HG02885 (cell line): ENCODE measurements at regions not wholly inside any gene's neighbourhood (a gene's known extent, or its start where the extent isn't known, plus 50 kb on each side); places are given as distances from the start of the nearest gene placed in this dataset.
"Not testable (repeated sequence)": the region's sequence is repeated elsewhere in the genome, so short reads cannot be mapped to it uniquely, and the experiment has no call there.

Experiments used
- ATAC-seq: cut with Tn5 transposase; IDR thresholded peaks from one replicate; pipeline ENCODE4 v1.9.1; 2021; ENCODE audit warnings: mild to moderate bottlenecking; ENCODE audit not compliant: unreplicated experiment, poor library complexity

DNA sequence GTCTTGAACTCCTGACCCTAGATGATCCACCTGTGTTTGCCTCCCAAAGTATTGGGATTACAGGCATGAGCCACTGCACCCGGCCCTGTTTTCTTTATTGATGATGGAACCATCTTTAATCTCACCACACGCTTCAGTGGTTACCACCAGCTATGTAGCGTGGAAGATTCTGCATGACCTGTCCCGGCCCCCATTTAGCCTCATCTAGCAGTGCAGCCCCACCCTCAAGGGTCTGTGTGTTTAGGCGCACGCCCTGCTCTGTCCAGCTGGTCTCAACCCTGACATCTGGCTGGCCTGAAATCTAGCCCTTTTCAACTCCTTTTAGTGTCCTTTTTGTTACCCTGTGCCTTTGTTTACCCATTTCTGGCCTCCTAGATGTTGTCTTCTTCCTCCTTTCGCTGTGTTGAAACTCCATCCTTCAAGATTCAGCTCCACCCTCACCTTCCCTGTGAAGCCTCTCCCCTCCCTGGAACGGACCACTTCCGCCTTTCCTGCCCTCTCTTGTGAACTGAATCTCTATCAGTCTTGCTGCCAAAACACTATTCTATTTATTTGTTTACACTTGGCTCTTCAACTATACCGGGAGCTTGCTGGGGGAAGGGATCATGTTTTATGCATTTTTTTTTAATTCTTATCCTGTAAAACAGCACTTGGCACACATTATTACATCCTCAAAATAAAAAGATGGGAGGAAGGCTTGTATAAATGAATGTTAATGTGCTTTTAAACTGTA is 101.0 kb upstream of the MTHFD1L start:
- ATAC-seq = no peak

DNA sequence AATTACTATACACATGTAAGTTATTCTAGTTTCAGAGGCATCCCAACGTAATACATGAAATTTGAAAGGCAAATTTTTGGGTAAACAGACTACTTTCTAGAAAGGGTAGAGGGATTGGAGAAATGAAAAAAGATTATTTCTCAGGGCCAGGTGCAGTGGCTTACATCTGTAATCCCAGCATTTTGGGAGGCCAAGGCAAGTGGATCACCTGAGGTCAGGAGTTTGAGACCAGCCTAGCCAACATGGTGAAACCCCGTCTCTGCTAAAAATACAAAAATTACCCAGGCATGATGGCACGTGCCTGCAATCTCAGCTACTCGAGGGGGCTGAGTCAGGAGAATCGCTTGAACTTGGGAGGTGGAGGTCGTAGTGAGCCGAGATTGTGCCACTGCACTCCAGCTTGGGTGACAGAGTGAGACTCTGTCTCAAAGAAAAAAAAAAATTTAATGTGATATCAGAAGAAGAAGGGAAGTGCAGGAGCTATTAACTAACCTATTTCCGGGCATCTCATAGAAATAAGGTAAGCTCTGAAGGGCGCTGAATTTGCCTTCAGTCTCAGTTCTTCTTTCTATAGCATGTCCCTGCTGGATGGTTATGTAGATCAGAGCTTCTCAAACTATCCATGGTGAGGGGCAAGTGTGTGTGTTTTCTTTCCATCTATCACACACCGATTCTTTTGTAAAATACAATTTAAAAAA is 100.3 kb upstream of the MTHFD1L start:
- peak; percentile 91 for ATAC-seq

DNA sequence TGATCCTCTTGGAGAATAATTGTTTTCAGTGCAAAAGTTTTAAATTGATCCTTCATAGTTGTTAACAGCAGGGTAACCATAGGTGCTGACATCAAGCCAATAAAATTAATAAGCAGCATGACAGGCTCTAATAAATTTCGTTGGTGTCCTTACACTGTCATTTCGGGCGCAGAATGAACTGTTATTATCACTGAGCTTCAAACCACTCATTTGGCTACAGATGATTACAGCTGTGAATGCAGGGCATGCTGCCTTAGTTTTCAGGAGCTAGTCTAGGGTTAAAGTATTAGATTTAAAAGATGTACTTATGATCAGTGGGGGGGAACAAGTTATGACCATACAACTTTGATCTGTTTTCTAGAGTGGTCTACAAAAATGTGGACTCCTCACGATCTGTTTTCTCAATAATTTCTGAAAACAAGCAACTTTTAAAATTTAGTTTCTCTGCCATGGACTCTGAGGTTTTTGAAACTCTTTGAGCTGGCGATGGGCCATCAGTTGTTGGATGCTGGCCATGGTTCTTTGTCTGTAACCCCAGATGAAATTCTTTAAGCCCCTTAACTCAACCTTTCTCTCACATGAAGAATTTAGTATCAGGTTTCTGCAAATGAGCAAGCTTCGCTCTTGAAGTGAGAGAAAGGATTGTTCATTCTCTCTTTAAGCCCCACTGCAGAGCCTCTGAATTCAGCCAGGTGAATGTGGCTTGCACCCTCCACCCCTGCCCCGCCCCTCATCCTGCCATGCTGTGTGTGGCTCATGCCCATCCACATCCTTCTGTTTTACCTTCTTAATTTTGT is 99.1 kb upstream of the MTHFD1L start:
- no peak for ATAC-seq

DNA sequence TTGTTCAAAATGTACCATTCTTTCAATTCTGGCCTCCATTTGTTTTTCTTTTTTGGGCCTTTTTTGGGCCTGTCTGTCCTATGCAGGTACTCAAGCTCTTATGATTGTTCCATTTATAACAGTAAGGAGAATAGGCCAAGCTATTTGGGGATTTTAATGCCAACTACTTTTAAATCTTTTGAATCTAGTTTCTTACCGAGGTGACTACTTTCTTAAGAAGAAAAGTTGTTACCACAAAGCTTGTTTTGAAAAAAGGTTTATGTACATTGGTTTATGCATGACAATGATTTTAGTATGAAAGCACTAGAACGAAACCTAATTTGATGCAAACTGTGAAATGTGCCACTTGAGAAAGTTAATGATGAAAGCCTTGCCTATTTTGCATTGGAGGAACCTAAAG is 98.3 kb upstream of the MTHFD1L start:
- ATAC-seq = no peak

DNA sequence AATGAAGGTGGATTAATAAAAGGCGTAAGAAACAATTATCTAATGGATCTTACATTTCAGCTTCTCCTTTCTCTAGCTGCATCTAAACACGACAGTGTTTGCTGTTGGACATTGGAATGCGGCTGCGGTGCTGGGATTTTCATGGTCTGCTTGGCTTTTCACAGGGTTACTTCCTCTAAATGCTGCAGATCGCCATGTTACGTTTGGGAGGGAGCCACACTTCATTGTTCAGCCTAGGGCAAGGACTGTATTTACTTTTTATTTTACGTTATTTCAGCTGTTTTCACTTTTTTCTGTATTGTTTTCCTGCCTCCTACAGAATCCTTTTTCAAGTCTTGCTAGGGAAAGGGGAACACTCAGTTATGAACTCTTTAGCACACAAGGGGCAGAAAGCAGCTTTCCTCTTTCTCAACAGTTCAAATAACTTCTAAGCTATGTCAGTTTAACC is 97.9 kb upstream of the MTHFD1L start:
- ATAC-seq = no peak

GRCh38 chr6:150770637-150771036 is 94.9 kb upstream of the MTHFD1L start:
- ATAC-seq = no peak

DNA sequence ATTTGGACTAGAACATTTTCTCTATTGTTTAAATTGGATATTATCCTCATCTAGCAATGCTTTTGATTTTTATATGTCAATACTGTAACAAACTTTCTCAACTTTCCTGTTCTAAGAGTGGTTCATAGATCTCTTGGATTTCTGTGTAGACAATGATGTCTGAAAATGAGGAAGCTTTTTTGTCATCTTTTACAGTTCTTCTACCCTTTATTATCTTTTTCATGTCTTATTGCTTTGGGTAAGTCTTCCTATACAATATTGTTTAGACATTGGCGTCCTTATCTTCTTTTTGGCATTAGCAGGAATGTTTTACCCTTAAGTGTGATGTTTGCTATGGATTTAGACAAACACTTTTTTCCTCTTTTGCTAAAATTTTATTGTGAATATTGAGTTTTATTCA is 91.5 kb upstream of the MTHFD1L start:
- ATAC-seq = no peak

DNA sequence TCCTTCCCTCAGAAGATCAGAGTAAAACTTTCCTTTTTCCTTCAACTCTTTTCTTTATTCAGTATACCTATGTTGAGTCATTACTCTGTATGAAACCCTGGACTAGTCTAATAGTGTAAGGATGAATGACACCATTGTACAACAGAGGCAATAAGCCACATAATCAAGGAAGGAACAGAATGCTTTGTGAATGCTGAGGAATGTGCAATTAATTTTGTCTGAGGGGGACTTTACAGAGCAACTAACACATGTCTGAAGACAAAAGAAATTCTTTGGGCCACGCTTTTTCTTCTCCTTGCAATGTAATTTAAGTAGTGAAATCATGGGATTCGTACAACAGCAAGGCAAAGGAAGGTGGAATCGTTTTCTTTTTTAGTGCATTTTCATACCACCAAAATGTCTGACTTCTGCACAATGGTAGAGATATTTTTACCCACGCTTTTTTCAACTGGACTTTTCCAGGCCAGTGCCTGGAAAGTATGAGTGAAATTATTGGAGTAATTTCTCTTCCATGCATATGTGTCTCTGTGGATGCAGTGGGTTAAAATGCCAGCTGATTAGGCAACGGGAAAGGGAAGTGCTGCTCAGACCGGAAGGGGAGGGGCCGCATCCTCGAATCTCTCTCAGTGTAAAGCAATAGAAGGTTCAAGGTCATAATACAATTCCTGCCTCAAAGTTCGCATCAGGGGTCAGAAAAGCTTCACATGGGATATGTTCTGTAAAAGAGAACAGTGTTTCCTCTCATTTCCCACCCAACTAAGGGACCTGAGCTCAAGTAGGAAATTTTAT is 89.9 kb upstream of the MTHFD1L start:
- ATAC-seq = no peak

DNA sequence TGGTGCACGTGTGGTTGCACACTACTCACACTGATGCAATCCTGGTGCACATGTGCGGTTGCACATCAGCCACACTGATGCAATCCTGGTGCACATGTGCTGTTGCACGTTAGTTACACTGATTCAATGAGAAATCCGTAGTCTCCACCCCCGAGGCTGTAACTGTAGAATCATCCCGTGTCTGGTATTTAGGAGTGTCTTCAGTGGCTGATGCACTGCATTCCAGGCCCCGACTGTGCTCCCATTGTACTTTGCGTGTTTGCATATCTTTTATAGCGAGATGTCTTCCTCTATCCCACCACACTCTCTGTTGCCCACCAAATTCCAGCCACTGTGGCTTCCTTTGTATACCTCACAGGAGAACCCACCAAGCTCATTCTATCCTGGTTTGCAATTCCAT is 87.8 kb upstream of the MTHFD1L start:
- ATAC-seq = no peak

GRCh38 chr6:150783813-150784212 is 81.7 kb upstream of the MTHFD1L start:
- no peak for ATAC-seq

DNA sequence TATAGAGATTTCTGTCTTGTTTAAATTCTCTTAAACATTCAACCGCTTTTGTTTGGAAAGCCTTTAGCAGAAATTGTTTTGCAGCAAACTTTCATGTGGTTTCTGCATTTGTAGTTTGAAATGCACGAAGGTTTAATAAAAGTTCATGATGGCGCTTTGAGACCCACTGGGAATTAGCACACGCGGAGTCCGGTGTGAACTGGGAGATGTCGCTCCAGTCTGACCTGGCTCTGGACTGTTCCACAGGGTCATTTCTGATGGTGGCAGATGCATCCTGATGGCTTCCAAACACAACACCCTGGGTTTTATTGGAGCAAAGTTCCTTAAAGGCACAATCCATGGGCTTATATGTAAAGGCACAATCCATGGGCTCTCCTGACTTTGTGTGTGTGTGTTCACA is 78.1 kb upstream of the MTHFD1L start:
- ATAC-seq = no peak

- ATAC-seq = no peak
These were observed 77.4 kb upstream of the MTHFD1L start for GRCh38 chr6:150788089-150788488.

GRCh38 chr6:150789906-150790305 is 75.6 kb upstream of the MTHFD1L start:
- ATAC-seq = not testable (repeated sequence)

GRCh38 chr6:150791717-150792116 is 73.8 kb upstream of the MTHFD1L start:
- no peak for ATAC-seq

- ATAC-seq = no peak
These were observed 67.6 kb upstream of the MTHFD1L start for GRCh38 chr6:150797949-150798348.

DNA sequence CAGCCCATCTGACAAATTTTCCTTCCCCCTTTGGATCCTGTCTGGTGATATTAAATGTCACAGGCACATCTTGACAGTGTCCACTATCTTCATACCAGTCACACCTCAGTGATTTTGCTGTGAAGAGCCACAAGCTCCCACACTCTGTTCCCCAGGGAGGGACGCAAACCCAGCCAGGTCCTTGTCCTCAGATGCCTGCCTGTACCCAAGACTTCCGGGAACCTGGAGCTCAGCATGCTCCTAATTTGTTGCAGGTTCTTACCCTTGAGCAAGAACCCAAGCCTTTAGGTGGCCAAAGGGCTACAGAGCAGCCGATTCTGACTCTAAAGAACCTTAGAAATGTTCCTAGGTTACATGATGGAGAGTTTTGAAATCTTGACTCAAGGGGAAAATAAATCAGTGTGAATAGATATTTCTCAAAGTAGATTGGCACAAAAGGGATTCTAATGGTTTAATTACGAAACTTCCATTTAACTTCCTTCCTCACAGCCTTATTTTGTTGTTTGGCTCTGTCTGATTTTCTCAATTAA is 66.2 kb upstream of the MTHFD1L start:
- ATAC-seq = no peak

GRCh38 chr6:150800674-150801314 is 64.7 kb upstream of the MTHFD1L start:
- ATAC-seq = no peak

DNA sequence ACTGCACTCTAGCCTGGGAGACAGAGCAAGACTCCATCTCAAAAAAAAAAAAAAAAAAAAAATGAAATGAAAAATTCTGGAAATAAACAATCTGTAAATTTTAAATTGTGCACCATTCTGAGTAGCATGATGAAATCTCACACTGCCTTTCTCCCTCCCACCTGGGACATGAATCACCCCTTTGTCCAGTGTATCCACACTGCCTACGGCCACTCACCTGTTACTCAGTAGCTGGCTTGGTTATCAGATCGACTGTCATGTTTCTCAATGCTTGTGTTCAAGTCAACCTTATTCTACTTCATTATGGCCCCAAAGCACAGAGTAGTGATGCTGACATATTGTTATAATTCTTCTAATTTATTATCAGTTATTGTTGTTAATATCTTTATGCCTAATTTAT is 58.7 kb upstream of the MTHFD1L start:
- ATAC-seq = no peak

DNA sequence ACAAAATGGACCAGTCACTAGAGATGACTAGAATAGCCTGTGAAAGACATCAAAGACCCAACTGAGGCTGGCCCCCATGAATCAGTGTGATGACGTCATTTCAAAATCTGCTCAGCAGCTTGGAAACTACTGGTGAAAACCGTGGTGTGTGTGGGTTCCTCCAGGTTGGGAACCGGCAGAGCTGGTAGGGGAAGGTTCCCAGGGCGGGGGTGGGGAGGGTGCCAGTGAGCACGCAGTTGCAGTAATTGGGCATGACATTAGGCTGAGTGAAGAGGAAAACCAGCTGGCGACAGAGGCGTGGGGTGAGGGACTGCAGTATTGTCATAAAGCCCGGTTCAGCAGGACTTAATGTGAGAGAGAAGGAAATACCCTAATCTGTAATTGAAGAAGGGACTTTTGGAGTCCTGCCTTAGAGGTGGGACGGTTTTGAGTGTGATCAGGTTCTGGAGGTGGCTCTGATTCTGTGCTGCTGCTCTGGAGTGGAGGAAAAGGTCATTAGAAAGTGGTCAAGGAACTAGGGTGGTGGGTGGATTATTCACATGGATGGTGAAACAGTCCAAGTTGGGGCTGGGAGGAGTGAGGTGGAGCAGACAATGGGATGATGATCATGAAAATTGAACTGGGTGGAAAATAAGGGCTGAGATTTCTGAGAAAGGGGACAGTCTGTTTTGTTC is 52.0 kb upstream of the MTHFD1L start:
- peak; percentile 62 for ATAC-seq
